Ovary (tissue), 7 donors: ENCODE measurements at regions not wholly inside any gene's neighbourhood (a gene's known extent, or its start where the extent isn't known, plus 50 kb on each side); places are given as distances from the start of the nearest gene placed in this dataset.

ENCODE experiments used
- DNase-seq, 5 donors: peaks; one replicate each; pipeline ENCODE4 v3.0.0-alpha.2; 2019 to 2020
- H3K27ac ChIP-seq, 2 donors: fragments of 200-600 bp; one replicate each; pipeline versions ENCODE4 v1.5.1 to v1.8.0; 2019 to 2022
- H3K27me3 ChIP-seq: fragments of 200-600 bp; one replicate; pipeline ENCODE4 v1.8.0; 2022
- H3K36me3 ChIP-seq: fragments of 200-600 bp; sonication (generic); one replicate; pipeline ENCODE4 v1.5.1; 2019
- H3K4me1 ChIP-seq: one replicate; pipeline ENCODE4 v1.8.1; 2013; ENCODE audit warnings: mild to moderate bottlenecking, moderate library complexity; ENCODE audit not compliant: insufficient read depth
- H3K4me3 ChIP-seq: fragments of 200-600 bp; sonication (generic); one replicate; pipeline ENCODE4 v1.5.1; 2017
- H3K9me3 ChIP-seq, 2 donors: fragments of 200-600 bp in 1 of 2; sonication (generic) in 1 of 2; one replicate each; pipeline versions ENCODE4 v1.5.1 to v1.8.1; 2013 to 2019; ENCODE audit warnings: mild to moderate bottlenecking in 1 of 2, moderate library complexity in 1 of 2
- EP300 ChIP-seq: sonication (generic); formaldehyde crosslinking; IDR thresholded peaks from one replicate; pipeline ENCODE4 v1.6.1; 2017; ENCODE audit warnings: antibody characterized with exemption
- POLR2A ChIP-seq: fragments of 450-650 bp; IDR thresholded peaks from one replicate; pipeline ENCODE4 v1.6.1; 2017; ENCODE audit warnings: antibody characterized with exemption, mild to moderate bottlenecking, moderate library complexity
- WGBS, 3 donors: extraction: QIAGEN DNeasy Blood & Tissue Kit in 1 of 3; methylation state at CpG; one replicate each; pipeline versions ENCODE4 v1.1.5 to v1.1.7; 2013 to 2017; 5-methylcytosine and 5-hydroxymethylcytosine counted together
- intact Hi-C, 4 donors: fragments of 100-400 bp; cut with DNase I; formaldehyde crosslinking; loops; one replicate each; pipeline versions ENCODE4 v1.11.0 to v1.15.1; 2022 to 2023
- TF ChIP-seq, protein P1 (sequence below), 3 donors: fragments of 450-650 bp in 2 of 3; fragments of 200-600 bp in 1 of 3; IDR thresholded peaks; one replicate each; pipeline versions ENCODE4 v1.5.1 to v1.8.0; 2016 to 2022; ENCODE audit warnings: antibody characterized with exemption in 3 of 3, mild to moderate bottlenecking in 1 of 3
- donor health status: DM: no; HTN: no; CAD: no; lungs with moderate emphysema.
- donor health status: DM: no; HTN: no; CAD: no.
- donor health status: Bipolar disorder and iron deficiency.
- donor health status: DM: no; HTN: no; CAD: no.
- donor health status: DM: yes; HTN: yes; CAD: no.

DNA sequence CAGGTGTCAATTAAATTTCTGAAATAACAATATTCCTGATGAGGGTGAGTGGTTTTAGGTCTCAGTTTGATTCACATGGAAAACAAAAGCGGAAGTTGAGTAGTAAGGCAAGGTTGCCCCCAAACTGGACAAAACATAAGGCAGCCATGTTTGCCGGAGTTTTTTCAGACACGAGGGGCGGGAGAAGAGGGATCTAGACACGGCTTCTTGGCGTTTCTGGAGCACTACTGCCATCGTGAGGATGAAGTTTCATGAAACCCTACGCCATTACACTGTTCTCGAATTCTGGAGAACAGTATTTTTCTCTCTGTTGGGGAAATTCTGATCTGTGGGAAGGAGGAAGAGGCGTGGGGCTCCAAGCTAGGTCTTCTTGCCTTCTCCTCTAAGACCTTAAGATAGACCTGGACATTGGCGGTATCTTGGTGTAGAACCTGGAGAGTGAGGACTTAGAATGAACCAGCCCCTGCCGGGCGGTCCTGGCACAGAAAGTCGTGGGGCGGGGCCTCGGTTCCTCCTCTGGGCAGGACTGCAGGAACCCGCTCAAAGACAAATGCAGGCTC, 160.3 kb downstream of the OR13H1 start:
- H3K4me1 ChIP-seq = no peaks in the 10 kb centered on the region
- peak overlapping the region; percentile 55 to 82 for H3K27ac ChIP-seq
- H3K36me3 ChIP-seq = no peaks in the 10 kb centered on the region
- DNase-seq = peak; percentile 92 to 97 (median 93)
- peak overlapping the region; percentile 36 for H3K4me3 ChIP-seq
- H3K9me3 ChIP-seq = no peaks in the 10 kb centered on the region
- no peaks in the 10 kb centered on the region for H3K27me3 ChIP-seq
- 44 to 58% (median 48%) methylated on average over 17 of the region's 17 CpGs for WGBS, 3 donors
- intact Hi-C loops = loop anchor here in 1 of 4 donors (10.0 kb wide), 1 partner anchor 111 kb away; no protein-coding TSS in a partner anchor
- TF ChIP-seq, protein P1, sequence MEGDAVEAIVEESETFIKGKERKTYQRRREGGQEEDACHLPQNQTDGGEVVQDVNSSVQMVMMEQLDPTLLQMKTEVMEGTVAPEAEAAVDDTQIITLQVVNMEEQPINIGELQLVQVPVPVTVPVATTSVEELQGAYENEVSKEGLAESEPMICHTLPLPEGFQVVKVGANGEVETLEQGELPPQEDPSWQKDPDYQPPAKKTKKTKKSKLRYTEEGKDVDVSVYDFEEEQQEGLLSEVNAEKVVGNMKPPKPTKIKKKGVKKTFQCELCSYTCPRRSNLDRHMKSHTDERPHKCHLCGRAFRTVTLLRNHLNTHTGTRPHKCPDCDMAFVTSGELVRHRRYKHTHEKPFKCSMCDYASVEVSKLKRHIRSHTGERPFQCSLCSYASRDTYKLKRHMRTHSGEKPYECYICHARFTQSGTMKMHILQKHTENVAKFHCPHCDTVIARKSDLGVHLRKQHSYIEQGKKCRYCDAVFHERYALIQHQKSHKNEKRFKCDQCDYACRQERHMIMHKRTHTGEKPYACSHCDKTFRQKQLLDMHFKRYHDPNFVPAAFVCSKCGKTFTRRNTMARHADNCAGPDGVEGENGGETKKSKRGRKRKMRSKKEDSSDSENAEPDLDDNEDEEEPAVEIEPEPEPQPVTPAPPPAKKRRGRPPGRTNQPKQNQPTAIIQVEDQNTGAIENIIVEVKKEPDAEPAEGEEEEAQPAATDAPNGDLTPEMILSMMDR (IDR thresholded peaks at IDR 0.05) = peak; percentile 56 to 74 (median 70)
- no peak for TF ChIP-seq EP300

DNA sequence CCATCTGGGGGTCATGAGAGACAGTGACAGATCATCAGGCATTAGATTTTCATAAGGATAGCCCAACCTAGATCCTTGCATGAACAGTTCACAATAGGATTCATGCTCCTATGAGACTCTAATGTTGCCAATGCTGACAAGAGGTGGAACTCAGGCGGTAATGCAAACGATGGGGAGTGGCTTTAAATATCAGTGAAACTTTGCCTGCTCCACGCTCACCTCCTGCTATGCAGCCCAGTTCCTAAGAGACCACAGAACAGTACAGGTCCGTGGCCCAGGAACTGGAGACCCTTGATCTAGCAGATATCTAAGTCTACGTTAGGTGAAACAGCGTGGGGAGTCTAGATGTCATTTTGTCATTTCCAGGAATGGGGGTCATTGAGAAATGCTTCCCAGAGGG, 165.7 kb downstream of the OR13H1 start:
- intact Hi-C loops = loop anchor here in 1 of 4 donors (10.0 kb wide), 1 partner anchor 105 kb away; no protein-coding TSS in a partner anchor
- DNase-seq = no peak
- H3K4me1 ChIP-seq = no peaks in the 10 kb centered on the region
- no peaks in the 10 kb centered on the region for H3K9me3 ChIP-seq
- H3K36me3 ChIP-seq = no peaks in the 10 kb centered on the region
- H3K27me3 ChIP-seq = no peaks in the 10 kb centered on the region
- H3K4me3 ChIP-seq = no peak overlapping the region
- 91 to 94% (median 93%) methylated on average over 6 of the region's 6 CpGs for whole genome bisulfite sequencing, 3 donors
- H3K27ac ChIP-seq = no peak overlapping the region
- TF ChIP-seq, protein P1 (IDR thresholded peaks at IDR 0.05) = no peak
- TF ChIP-seq EP300 = no peak
- TF ChIP-seq POLR2A = no peak

DNA sequence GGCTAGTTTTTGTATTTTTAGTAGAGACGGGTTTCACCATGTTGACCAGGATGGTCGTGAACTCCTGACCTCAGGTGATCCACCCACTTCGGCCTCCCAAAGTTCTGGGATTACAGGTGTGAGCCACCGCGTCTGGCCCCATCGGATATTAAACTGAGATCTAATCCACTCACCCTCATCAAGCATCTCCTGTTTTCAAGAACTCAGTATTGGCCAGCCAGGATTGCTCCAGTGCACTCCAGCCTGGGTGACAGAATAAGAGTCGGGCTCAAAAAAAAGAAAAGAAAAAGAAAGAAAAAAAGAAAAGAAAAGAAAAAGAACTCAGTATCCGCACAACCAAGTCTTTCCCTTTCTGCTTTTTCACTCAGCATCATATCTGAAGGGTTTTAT, 167.6 kb downstream of the OR13H1 start:
- Histone ChIP-seq H3K4me1 (no peaks in the 10 kb centered on the region), H3K9me3 (no peaks in the 10 kb centered on the region), H3K27ac (no peak overlapping the region), H3K4me3 (peak overlapping the region; percentile 12), H3K36me3 (no peaks in the 10 kb centered on the region), H3K27me3 (no peaks in the 10 kb centered on the region)
- TF ChIP-seq, protein P1 (IDR thresholded peaks at IDR 0.05) = no peak
- TF ChIP-seq POLR2A = no peak
- TF ChIP-seq EP300 = no peak
- peak in 1 of 5 donors; percentile 30 for DNase-seq
- WGBS, 3 donors = 65 to 75% (median 74%) methylated on average over 8 of the region's 8 CpGs
- intact Hi-C loops = no loop called here

DNA sequence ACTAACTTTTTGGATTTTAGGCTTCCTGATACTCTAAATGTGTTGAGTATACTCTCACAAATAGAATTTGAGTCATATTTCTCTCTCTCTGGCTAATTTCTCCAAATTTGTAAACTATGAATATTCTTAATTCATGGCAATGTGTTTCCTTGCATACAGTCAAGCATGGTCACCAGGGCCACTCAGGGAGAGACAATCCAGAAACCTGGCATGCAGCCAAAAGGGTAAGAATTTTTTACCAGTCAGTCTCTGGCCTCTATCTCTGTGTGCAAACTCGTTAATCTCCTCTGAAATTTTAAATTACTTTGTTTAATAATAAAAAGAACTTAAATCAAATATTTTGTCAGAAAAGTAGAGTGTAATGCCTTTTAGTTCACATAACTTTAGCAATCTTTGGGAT, 179.8 kb downstream of the OR13H1 start:
- TF ChIP-seq EP300 (no peak), POLR2A (no peak)
- TF ChIP-seq, protein P1 (IDR thresholded peaks at IDR 0.05) = no peak
- no peaks in the 10 kb centered on the region for H3K27me3 ChIP-seq
- WGBS, 3 donors = 32 to 46% (median 44%) methylated on average over 1 of the region's 1 CpG
- intact Hi-C loops = no loop called here
- no peak for DNase-seq
- no peaks in the 10 kb centered on the region for H3K9me3 ChIP-seq
- no peak overlapping the region for H3K27ac ChIP-seq
- no peak overlapping the region for H3K4me3 ChIP-seq
- no peaks in the 10 kb centered on the region for H3K4me1 ChIP-seq
- no peaks in the 10 kb centered on the region for H3K36me3 ChIP-seq
